MG63 (cell line): ENCODE measurements at regions not wholly inside any gene's neighbourhood (a gene's known extent, or its start where the extent isn't known, plus 50 kb on each side); places are given as distances from the start of the nearest gene placed in this dataset.

ENCODE experiments used
- DNase-seq: peaks from one replicate; pipeline ENCODE4 v3.0.0-alpha.2; 2020
- H3K27me3 ChIP-seq: fragments of 250-450 bp; sonication (Bioruptor Pico); 2 replicates; pipeline ENCODE4 v1.5.1; 2020; ENCODE audit warnings: mild to moderate bottlenecking, moderate library complexity
- H3K36me3 ChIP-seq: fragments of 250-450 bp; sonication (Bioruptor Pico); 2 replicates; pipeline ENCODE4 v1.5.1; 2020; ENCODE audit warnings: mild to moderate bottlenecking, moderate library complexity
- H3K4me3 ChIP-seq: fragments of 250-450 bp; sonication (Bioruptor Pico); 2 replicates; pipeline ENCODE4 v1.5.1; 2020; ENCODE audit warnings: mild to moderate bottlenecking, moderate library complexity
- H3K9me3 ChIP-seq: fragments of 250-450 bp; sonication (Bioruptor Pico); 2 replicates; pipeline ENCODE4 v1.5.1; 2020; ENCODE audit warnings: mild to moderate bottlenecking, moderate library complexity

- no peak for DNase-seq
- Histone ChIP-seq H3K27me3 (no peaks in the 10 kb centered on the region), H3K4me3 (no peak overlapping the region), H3K9me3 (no peaks in the 10 kb centered on the region), H3K36me3 (no peaks in the 10 kb centered on the region)
These were observed 628.3 kb upstream of the REG3G start for GRCh38 chr2:78397198-78397597.

GRCh38 chr2:78407960-78408794 lies 617.3 kb upstream of the REG3G start:
- Histone ChIP-seq H3K9me3 (no peaks in the 10 kb centered on the region), H3K4me3 (no peak overlapping the region), H3K36me3 (no peaks in the 10 kb centered on the region), H3K27me3 (no peaks in the 10 kb centered on the region)
- no peak for DNase-seq

- no peak for DNase-seq
- Histone ChIP-seq H3K36me3 (no peaks in the 10 kb centered on the region), H3K4me3 (no peak overlapping the region), H3K27me3 (no peaks in the 10 kb centered on the region), H3K9me3 (no peaks in the 10 kb centered on the region)
These were observed 616.7 kb upstream of the REG3G start for GRCh38 chr2:78408795-78409118.

GRCh38 chr2:78411303-78411702 lies 614.2 kb upstream of the REG3G start:
- Histone ChIP-seq H3K27me3 (no peaks in the 10 kb centered on the region), H3K36me3 (no peaks in the 10 kb centered on the region), H3K4me3 (no peak overlapping the region), H3K9me3 (no peaks in the 10 kb centered on the region)
- no peak for DNase-seq

- Histone ChIP-seq H3K27me3 (no peaks in the 10 kb centered on the region), H3K36me3 (no peaks in the 10 kb centered on the region), H3K4me3 (no peak overlapping the region), H3K9me3 (no peaks in the 10 kb centered on the region)
- DNase-seq, result no peak
These were observed 608.7 kb upstream of the REG3G start for GRCh38 chr2:78416625-78417300.

GRCh38 chr2:78417355-78417754 lies 608.1 kb upstream of the REG3G start:
- Histone ChIP-seq H3K36me3 (no peaks in the 10 kb centered on the region), H3K4me3 (no peak overlapping the region), H3K27me3 (no peaks in the 10 kb centered on the region), H3K9me3 (no peaks in the 10 kb centered on the region)
- DNase-seq, result no peak

- no peak for DNase-seq
- H3K36me3 ChIP-seq, result no peaks in the 10 kb centered on the region
- no peak overlapping the region for H3K4me3 ChIP-seq
- H3K9me3 ChIP-seq, result no peaks in the 10 kb centered on the region
- H3K27me3 ChIP-seq, result no peaks in the 10 kb centered on the region
These were observed 607.5 kb upstream of the REG3G start for GRCh38 chr2:78418021-78418420.

GRCh38 chr2:78420132-78420531 lies 605.4 kb upstream of the REG3G start:
- Histone ChIP-seq H3K4me3 (no peak overlapping the region), H3K36me3 (no peaks in the 10 kb centered on the region), H3K27me3 (no peaks in the 10 kb centered on the region), H3K9me3 (no peaks in the 10 kb centered on the region)
- DNase-seq, result no peak

GRCh38 chr2:78423631-78424030 lies 601.9 kb upstream of the REG3G start:
- Histone ChIP-seq H3K9me3 (no peaks in the 10 kb centered on the region), H3K36me3 (no peaks in the 10 kb centered on the region), H3K4me3 (no peak overlapping the region), H3K27me3 (no peaks in the 10 kb centered on the region)
- DNase-seq, result no peak

GRCh38 chr2:78427170-78427569 lies 598.3 kb upstream of the REG3G start:
- H3K36me3 ChIP-seq, result no peaks in the 10 kb centered on the region
- no peaks in the 10 kb centered on the region for H3K27me3 ChIP-seq
- no peaks in the 10 kb centered on the region for H3K9me3 ChIP-seq
- no peak for DNase-seq
- no peak overlapping the region for H3K4me3 ChIP-seq

- Histone ChIP-seq H3K9me3 (no peaks in the 10 kb centered on the region), H3K27me3 (no peaks in the 10 kb centered on the region), H3K36me3 (no peaks in the 10 kb centered on the region), H3K4me3 (no peak overlapping the region)
- DNase-seq, result no peak
These were observed 594.3 kb upstream of the REG3G start for GRCh38 chr2:78431241-78431640.

- no peak for DNase-seq
- Histone ChIP-seq H3K36me3 (no peaks in the 10 kb centered on the region), H3K9me3 (no peaks in the 10 kb centered on the region), H3K27me3 (no peaks in the 10 kb centered on the region), H3K4me3 (no peak overlapping the region)
These were observed 586.4 kb upstream of the REG3G start for GRCh38 chr2:78439122-78439521.

- DNase-seq, result no peak
- no peak overlapping the region for H3K4me3 ChIP-seq
- no peaks in the 10 kb centered on the region for H3K27me3 ChIP-seq
- no peaks in the 10 kb centered on the region for H3K36me3 ChIP-seq
- H3K9me3 ChIP-seq, result no peaks in the 10 kb centered on the region
These were observed 569.9 kb upstream of the REG3G start for GRCh38 chr2:78455586-78455985.

- no peak for DNase-seq
- Histone ChIP-seq H3K9me3 (no peaks in the 10 kb centered on the region), H3K36me3 (no peaks in the 10 kb centered on the region), H3K27me3 (no peaks in the 10 kb centered on the region), H3K4me3 (no peak overlapping the region)
These were observed 568.2 kb upstream of the REG3G start for GRCh38 chr2:78457269-78457668.

- DNase-seq, result no peak
These were observed 559.8 kb upstream of the REG3G start for GRCh38 chr2:78465707-78466106.

GRCh38 chr2:78476619-78477229 lies 548.8 kb upstream of the REG3G start:
- Histone ChIP-seq H3K4me3 (no peak overlapping the region), H3K36me3 (no peaks in the 10 kb centered on the region), H3K9me3 (no peaks in the 10 kb centered on the region), H3K27me3 (no peaks in the 10 kb centered on the region)
- no peak for DNase-seq

More at GRCh38 chr2:78465707-78466106, 559.8 kb upstream of the REG3G start:
- H3K9me3 ChIP-seq, result no peaks in the 10 kb centered on the region
- no peaks in the 10 kb centered on the region for H3K36me3 ChIP-seq
- H3K4me3 ChIP-seq, result no peak overlapping the region
- no peaks in the 10 kb centered on the region for H3K27me3 ChIP-seq

GRCh38 chr2:78486565-78486964 lies 538.9 kb upstream of the REG3G start:
- no peaks in the 10 kb centered on the region; the same call in 1 of the 2 replicates for H3K27me3 ChIP-seq
- no peaks in the 10 kb centered on the region for H3K36me3 ChIP-seq
- DNase-seq, result no peak
- no peak overlapping the region; the same call in 1 of the 2 replicates for H3K4me3 ChIP-seq
- no peaks in the 10 kb centered on the region for H3K9me3 ChIP-seq

- no peak overlapping the region for H3K4me3 ChIP-seq
- no peaks in the 10 kb centered on the region for H3K36me3 ChIP-seq
- no peak for DNase-seq
- no peaks in the 10 kb centered on the region for H3K27me3 ChIP-seq
- no peaks in the 10 kb centered on the region for H3K9me3 ChIP-seq
These were observed 527.4 kb upstream of the REG3G start for GRCh38 chr2:78498125-78498524.
